ENCODE measurements at regions not wholly inside any gene's neighbourhood (a gene's known extent, or its start where the extent isn't known, plus 50 kb on each side); places are given as distances from the start of the nearest gene placed in this dataset.

DNA sequence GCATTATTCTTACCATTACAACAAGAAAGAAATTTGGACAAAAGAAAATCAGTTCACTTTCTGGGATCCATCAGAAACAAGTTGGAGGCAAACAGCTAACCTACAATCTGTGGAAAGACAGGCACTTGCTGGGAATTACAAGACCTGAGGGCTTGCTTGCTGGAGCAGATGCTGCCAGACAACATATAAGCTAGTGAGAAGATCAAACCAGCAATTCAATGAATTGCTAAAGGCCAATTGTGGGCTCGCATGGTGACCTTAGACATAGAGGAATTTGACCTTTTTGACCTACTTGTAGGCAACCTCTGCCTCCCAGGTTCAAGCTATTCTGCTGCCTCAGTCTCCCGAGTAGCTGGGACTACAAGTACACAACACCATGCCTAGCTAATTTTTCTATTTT lies 921.2 kb upstream of the CNTNAP5 start:
- DNase-seq (ENCODE audit: low read depth), result no peak

DNA sequence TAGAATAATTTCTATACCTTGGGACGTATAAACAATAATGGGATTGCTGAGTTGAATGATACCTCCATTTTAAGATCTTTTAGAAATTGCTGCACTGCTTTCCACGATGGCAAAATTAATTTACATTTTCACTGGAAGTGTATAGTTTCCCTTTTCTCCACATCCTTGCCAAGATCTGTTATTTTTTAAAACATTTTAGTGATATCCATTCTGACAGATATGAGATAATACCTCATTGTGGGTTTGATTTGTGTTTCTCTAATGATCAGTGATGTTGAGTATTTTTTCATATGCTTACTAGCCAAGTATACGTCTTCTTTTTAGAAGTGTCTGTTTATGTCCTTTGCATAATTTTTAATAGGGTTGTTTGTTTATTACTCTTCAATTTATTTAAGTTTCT lies 908.5 kb upstream of the CNTNAP5 start:
- no peak for DNase-seq (ENCODE audit: low read depth)

DNA sequence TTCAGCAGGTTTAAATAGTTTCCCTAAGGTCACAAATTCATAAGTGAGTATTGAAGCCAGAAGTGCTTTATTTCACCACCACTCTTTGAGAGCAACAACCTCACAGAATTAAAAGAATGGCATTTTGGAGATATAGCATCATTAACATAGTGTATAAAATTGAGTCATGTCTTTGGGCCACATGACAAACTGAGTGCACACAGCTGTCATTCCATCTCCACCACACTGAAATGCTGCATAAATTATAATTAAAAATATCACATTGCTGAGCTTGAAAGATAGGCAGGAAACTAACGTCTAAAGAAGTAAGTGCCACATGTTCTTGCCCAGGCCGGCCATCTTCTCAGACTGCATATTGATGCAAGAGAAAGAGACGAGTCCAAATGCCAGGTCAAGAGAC lies 897.9 kb upstream of the CNTNAP5 start:
- no peak for DNase-seq (ENCODE audit: low read depth)

DNA sequence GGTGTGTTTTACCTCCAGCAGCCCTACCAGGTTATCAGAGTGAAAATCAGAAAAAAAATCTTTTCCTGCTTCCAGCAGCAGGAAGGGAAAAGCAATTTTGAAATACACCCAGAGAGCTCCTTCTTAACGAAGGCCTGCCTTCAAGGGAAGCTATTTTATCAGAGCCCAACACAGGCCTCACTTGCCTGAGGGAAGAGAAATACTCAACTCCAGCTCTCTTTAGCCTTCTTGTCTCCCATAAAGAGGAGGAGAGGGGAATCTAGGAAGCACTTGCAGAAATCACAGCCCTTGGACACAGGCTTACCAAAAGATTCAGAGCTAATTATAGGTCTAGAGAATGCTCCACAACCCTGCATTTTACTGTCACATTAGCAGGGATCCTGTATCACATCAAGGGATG lies 896.1 kb upstream of the CNTNAP5 start:
- no peak for DNase-seq (ENCODE audit: low read depth)

DNA sequence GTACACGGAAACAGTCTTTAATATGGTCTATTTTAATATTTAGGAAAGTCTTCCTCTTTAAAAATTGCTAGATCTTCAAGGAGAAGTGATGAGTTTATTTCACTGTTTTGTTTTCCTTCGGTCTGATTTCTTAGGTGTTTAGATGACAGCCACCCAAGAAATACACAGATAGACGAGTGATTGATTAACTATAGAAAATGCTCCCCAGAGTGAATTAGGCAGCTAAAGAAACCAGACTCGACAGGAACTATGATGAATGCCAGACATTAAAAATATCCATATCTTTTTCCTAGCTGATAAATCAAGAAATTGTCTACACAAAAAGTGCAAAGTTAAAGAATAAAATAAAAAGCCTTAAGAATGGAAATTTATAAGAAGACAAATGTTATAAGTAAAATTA lies 888.7 kb upstream of the CNTNAP5 start:
- no peak for DNase-seq (ENCODE audit: low read depth)

DNA sequence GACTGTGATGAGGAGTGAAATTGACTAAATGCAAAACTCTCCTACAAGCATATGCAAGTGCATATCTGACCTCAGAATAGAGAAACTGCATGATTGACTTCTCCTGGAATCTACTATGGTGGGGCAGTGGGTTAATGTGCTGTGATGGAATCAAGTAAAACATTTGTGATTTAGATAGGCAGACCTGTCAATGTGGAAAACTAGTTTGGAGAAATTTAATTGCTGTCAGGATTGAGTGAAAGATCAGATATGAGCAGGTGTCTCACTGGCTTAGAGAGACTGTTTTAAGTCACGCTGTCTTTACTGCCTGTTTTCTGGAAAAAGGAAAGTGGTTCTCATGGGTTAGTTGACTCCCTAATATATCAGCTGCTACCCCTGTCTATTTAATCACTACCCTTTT lies 881.0 kb upstream of the CNTNAP5 start:
- DNase-seq (ENCODE audit: low read depth), result no peak

DNA sequence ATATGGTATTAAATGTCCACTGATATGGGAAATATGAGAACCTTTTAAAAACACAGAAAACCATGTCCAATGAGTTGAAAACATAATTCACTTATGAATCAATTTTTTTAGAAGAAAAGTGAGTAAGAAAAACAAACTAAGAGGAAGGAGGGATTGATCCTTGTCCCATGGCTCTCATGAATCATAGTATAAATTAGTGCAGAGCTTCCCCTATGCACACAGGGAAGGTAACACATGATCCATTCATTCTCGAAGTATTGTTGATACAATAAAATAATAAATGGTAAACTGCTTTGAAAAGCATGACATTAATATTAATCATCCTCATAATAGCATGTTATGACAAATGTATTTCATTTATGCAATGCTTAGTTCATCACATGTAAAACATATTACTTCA lies 872.0 kb upstream of the CNTNAP5 start:
- DNase-seq (ENCODE audit: low read depth), result no peak

DNA sequence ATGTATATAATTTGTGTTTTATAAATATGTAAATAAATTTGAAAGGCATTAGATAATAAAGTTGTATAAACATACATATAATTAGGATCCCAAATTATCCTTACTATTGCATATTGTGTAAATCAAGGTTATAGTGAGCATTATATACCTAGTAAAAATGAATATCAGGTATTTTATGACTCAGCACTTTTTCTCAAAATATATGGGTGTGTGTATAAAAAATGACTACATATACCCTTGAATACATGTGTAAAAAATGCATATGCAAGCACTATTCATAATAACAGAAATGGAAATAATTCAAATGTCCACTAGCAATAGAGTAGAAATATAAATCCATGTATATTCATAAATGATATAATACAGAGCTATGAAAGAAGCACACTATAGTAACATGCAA lies 870.9 kb upstream of the CNTNAP5 start:
- DNase-seq (ENCODE audit: low read depth), result no peak

DNA sequence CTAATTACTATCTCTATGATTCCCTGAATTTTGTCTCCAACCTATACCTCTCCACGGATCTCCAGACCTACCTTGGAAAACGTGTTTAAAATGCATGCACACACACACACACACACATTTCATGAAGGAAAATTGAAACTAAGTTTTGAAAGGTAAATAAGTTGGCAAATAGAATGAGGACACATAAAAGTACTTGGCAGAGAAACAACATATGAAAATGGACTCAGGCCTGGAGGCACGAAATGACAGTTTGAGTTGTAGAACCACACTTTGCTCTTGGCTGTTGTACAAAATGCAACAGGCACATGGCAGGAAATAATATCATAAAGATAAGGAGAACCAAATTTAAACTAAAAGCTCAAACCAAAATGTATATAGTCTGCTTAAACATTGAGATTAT lies 868.1 kb upstream of the CNTNAP5 start:
- no peak for DNase-seq (ENCODE audit: low read depth)

DNA sequence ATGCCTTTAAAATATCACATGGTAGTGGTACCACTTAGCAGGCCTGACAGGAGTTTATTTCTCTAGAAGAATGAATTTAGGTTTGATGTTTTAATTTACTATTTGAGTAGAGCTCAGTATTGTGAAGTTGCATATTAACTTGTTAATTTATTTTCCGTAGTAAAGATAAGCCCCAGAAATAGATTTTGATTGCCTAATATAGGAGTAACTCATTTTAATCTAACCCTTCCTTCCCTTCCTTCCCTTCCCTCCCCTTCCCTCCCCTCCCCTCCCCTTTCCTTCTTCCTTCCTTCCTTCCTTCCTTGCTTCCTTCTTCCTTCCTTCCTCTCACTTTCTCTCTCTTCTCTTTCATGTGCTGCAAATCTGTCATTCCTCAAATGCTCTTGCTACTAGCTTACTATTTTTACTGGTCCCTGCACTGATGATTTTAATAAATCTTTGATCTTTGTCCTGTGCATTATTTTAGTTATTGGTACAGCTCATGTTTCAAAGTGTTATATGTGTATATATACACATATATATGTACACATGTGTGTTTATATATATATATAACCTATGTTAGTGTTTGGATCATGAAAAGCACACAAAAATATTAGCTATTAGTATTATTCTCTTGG lies 862.6 kb upstream of the CNTNAP5 start:
- no peak for DNase-seq (ENCODE audit: low read depth)

DNA sequence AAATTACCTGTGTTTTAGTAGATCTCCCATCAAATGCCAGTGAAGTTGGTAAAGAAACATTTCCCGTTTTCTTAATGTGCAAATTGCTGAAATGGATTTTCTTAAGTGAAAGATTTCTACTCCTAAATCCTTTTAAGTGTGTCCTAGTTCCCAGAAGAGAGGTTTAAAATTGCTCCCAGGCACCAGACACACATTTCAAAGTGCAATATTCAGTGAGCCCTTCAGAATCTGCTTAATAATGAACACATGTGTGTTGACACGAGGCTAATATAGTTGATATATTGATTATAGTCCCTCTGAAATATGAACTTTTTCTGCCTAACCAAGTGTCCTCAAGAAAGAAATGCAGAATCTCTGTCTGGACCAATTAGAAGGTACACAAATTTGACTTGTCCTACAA lies 861.7 kb upstream of the CNTNAP5 start:
- DNase-seq (ENCODE audit: low read depth), result no peak

DNA sequence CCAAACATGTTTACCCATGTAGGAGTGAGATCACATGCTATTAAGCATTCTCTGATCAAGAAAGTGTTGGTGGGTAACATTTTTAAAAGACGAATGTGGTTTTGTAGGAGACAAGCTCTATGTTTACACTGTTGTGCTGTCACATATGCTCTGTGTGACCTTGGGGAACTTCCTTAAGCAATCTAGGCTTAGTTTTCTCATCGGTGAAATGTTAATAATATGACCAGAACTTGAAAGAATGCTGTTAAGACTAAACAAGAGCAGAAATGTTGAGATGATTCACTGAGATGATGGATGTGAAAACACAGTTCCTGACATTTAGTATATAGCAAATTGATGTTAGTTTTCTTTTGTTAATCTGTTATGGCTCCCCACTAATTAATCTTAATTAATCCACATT lies 860.9 kb upstream of the CNTNAP5 start:
- DNase-seq (ENCODE audit: low read depth), result peak; percentile 2

DNA sequence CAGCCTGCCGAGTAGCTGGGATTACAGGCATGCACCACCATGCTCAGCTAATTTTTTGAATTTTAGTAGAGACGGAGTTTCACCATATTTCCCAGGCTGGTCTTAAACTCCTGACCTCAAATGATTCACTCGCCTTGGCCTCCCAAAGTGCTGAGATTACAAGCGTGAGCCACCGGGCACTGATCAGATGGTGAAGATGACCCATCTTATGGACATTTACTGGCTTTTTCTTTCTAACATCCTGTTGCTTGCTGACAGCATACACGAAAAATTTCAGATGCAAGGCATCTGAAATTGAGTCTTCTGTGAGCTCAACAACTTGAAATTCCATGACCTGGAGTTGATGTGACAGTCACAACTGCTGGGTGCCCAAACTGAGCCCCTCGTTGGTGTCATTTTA lies 859.5 kb upstream of the CNTNAP5 start:
- no peak for DNase-seq (ENCODE audit: low read depth)

DNA sequence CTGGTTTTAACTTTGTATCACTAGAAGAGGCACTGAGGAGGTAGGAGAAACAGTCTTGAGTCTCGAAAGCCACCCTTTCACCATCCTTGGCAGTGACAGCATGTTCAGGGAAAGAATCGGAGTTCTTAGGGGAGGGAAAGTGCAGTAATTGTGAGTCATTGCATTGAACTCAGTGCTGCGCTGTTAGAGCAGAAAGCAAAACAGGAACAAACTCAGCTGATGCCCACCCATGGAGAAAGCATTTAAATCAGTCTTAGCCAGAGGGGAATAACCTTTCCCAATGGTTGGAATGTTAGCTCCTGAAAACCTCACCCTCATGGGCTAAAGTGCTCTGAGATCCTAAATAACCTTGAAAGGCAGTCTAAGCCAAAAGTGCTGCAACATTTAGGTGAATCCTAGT lies 845.6 kb upstream of the CNTNAP5 start:
- no peak for DNase-seq (ENCODE audit: low read depth)

DNA sequence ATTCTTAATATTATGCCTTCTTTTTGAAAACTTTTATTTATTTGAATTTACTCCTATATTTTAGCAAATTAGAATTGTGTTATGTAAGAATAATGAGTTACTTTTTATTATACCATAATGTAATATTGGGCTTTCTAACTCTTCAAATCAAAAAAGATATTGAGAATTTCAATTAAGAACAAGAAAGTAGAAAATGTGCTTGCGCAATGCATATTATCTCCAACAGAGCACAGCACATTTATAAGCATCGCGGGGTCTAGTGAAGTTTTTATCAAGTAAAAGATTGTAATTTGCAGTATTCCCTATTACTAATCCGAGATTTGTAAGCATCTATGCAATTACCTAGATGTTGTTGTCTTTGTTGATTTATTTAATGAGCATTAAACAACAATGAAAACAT lies 829.1 kb upstream of the CNTNAP5 start:
- no peak for DNase-seq (ENCODE audit: low read depth)

DNA sequence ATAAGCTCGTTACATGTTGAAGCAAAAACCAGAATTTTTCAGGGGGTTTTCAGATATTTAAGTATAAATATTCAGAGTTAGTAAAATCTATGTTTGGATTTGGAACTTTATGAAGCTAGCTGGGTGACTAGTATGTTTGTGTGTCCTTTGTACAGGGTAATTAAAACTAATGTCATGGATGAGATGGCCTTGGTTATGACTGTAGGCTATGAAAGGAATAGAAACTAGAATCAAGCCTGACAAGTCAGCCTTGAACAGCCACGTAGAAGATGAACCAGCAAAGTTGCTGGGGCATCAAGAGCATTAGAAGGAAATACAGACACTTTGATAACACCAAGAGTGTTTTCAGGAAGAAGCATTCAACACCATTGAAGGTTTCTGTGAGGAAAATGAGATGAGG lies 825.1 kb upstream of the CNTNAP5 start:
- DNase-seq (ENCODE audit: low read depth), result no peak

DNA sequence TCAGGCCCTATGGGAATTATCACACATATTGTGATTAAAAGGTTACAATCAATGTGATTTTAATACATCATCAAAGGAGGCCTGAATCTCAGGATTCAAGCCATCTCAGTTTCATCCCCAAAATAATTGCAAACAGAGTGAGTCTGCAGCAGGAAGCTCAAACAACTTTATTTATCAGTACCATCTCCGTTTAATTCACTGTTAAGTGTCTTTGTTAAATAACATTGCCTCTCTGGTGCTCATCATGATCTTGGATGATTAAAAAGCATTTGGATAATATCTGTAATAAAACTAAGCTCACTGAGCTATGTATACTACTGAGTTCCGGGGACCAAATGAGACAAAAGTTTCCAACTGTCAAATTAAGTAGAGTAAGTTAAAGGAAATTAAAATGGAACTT lies 817.8 kb upstream of the CNTNAP5 start:
- no peak for DNase-seq (ENCODE audit: low read depth)

DNA sequence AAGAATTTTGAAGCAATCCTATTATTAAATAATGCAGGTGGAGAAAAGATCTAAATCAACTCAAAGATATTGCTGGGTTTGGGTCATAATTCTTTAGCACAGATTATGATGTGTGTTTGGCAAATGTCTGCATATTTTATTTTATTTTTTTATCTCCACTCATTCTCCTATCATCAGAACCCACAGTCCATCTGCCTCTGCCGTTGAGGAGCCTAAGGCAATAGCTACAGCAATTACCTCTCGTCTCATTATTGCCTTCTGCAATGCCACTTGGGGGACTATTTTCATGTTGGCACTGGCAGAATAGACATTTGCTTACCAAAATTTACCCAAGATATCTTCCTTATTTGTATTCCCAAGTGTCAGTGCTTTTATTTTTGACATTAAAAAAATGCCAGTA lies 815.9 kb upstream of the CNTNAP5 start:
- DNase-seq (ENCODE audit: low read depth), result no peak

DNA sequence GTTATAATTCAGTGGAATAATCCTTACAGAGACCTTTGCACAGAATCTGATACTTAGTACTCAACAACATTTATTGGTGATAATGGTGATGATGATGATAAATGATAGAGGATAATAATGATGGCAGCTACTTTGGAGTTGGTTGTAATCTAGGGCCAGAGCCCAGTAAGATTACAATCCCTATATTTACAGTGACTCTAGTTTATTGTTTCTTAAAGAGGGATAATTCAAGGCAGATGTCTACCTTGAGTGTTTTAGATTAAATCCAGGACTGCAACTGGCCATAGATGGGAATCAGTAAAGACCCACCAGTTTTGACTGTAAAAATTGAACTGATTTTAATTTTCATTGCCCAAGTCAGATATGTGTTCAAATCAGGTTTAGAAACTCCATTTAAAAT lies 813.9 kb upstream of the CNTNAP5 start:
- DNase-seq (ENCODE audit: low read depth), result no peak

DNA sequence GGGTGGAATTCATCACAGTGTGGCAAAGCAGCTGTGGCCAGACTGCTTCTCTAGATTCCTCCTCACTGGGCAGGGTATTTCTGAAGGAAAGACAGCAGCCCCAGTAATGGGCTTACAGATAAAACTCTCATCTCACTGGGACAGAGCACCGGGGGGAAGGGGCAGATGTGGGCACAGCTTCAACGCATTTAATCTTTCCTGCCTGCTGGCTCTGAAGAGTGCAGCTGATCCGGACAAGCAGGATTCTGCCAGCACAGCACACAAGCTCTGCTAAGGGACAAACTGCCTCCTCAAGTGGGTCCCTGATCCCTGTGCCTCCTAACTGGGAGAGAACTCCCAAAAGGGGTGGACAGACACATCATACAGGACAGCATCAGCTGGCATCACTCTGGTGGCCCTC lies 779.9 kb upstream of the CNTNAP5 start:
- DNase-seq (ENCODE audit: low read depth), result no peak

DNA sequence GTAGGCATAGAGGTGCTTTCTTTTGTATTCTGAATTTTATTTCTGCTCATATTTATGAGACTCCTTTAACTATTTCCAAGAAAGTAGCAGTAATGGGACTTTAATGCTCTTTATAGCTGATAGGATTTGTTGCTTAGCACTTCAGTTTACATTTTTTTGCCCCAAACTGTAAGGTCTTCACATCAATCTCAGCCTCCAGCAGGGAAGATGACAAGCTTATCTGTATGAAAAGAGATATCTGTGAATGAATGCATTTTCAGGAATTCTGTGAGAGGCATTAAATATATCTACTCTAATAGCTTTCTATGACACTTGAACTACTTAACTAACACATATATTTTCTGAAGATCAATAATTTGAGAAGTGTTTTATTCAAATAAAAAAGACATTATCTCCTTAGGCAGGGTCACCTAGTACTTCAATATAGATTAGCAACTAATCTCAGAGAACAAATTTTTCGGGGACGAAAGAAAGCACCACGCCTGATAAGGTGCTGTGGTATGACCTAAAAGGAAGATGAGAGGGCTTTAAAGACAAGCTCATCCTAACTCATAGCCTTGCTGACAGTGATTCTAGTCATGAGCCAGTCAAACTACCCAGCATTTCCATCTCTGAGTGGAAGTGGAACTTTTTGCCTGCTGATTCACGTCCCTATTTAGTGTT lies 766.1 kb upstream of the CNTNAP5 start:
- no peak for DNase-seq (ENCODE audit: low read depth)

DNA sequence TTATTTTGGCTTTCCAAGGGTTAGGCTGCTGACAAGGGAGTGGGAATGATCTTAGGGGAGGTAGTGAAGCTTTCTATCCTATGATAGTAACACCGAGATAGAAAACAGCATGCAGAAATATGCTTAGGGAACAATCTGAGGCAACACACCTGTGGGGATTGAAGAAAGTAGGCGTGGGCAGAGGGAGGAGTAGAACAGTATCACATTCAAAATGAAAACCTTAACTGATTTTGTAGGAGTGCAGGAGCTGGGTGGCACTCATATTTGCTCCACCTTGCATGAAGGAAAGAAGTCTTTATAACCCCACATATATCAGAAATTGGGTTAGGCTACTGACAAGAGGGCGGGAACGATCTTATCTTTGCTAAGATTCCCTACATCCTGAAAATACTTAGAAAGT lies 762.2 kb upstream of the CNTNAP5 start:
- DNase-seq (ENCODE audit: low read depth), result no peak

DNA sequence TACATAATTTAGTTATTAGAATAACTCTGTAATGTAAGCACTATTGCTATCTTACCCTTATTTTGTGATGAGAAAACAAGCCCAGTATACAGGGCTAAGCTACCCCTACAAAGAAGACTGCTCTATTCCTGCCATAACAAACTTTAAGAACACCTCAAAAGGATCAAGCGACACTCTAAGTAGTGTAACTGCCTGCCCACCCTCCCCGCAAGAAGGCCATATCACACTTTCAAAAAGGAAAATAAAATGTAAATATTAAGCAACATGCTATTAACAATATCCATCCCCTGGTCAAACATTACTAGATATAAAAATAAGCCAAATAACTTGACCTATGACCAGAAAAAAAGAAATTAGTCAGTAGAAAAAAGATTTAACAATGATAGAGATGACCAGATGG lies 741.7 kb upstream of the CNTNAP5 start:
- DNase-seq (ENCODE audit: low read depth), result no peak

DNA sequence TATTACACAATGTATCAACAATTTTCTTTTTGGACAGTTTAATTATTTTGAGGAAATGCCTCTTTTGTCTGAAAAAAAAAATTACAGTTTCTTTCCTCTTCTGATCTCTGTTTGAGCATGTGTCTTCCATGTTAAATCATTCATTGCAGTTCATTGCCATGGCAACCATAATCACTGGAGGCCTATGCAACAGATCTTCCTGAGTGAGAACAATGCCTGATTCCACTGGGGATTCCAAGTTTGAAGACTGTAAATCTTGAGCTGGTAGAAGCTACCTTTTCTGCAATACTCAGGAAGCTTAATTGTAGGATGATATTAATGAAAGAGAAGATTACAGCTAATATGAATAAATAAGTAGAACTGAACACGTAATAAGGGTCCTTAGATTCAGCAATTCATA lies 721.4 kb upstream of the CNTNAP5 start:
- DNase-seq (ENCODE audit: low read depth), result no peak
